Left hindlimb (tissue), 1 donor: ENCODE measurements at regions not wholly inside any gene's neighbourhood (a gene's known extent, or its start where the extent isn't known, plus 50 kb on each side); places are given as distances from the start of the nearest gene placed in this dataset.
"Not testable (repeated sequence)": the region's sequence is repeated elsewhere in the genome, so short reads cannot be mapped to it uniquely, and the experiment has no call there.

Source experiments
- DNase-seq: peaks from one replicate; pipeline ENCODE4 v3.0.0-alpha.2; 2018

DNA sequence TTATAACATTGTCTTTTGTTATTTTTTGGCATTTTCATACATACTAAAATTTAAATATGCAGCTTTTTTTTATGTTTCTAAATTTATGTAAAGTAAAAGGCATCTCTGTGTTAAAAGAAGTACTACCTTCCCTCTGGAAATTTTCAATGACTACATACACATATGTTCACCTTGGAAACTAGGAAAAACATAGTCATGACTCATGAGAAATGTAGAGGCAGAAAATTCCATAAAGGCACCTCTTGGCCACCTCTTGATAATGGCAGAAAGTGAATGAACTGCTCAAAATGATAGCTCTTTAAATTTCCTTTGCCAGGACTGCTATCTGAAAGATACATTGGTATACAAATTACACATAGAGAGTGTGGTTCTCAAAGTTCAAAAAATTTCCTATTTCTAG, 889.1 kb upstream of the ZEB2 start:
- no peak for DNase-seq

DNA sequence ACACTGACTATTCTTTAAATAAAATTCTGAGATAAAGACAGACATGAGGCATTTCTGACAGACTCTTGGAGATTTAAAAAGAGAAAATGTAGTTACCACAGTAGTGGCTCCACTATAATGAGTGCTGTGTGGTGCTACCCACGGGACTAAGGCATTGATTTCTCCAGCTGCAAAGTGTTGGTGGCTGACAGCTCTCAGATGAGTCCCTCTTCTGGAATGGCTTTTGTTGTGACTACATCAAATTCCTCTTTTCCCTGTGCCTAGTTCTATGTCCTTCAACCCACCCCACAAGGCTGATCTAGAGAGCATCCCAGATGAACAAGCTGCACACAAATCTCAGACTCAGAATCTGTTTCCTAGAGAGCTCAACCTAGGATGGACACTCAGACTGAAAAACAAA, 884.8 kb upstream of the ZEB2 start:
- DNase-seq, result no peak

DNA sequence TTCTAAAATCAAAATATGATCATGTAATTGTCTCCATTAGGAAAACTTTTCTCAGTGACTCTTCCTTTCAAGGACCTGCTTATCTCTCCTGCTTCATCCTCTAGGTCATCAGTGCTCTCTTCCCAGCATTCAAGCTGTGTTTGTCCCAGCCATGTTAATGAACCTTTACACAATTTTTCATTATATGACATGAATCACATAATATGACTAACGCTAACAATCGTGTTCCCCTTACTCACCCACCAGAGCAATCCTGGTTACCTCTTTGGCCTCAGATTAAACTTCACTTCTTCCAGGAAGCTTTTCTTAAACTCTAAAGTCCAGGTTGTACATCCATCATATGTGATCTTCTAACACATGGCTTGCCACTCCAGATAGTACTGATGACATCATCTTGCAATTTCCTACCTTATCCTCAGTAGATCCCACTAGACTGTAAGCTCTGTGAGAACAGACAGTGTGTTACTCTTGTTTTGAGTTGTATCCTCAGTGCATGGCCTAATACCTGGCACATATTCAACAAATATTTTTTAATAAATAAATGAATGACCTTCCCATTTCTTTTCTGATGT, 882.9 kb upstream of the ZEB2 start:
- no peak for DNase-seq

DNA sequence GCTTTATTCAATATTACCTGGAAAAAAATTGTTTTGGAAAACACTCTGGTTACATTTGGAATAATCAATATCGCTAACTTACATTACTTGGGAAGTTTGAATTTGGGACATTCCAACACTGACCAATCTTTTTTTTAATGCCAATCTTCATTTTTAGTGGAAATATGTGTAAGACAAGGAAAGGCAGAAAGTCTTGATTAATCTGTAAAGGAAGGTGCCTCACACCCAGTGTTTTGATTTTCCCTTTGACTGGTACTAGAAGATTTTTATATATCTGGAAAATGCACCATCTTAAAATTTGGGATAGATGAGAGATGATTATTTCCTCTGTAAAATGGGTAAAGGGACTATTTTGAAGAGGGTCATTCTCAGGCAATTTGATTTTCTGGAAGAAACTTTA, 879.2 kb upstream of the ZEB2 start:
- DNase-seq, result no peak

DNA sequence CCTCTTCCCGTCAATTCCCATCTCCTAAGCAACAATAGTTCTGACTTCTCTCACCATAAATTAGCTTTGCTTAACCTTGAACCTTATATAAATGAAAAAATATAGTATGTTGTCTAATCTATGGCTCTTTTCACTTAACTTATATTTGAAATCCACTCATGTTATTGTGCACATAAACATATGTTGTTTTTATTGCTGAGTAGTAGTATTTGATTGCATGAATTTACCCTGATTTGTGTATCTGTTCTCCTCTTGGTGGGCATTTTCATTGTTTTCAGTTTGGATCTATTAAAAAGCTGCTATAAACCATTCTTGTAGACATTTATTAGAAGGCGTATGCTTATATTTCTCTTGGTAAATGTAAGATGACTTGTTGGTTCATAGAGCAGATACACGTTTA, 874.3 kb upstream of the ZEB2 start:
- no peak for DNase-seq

DNA sequence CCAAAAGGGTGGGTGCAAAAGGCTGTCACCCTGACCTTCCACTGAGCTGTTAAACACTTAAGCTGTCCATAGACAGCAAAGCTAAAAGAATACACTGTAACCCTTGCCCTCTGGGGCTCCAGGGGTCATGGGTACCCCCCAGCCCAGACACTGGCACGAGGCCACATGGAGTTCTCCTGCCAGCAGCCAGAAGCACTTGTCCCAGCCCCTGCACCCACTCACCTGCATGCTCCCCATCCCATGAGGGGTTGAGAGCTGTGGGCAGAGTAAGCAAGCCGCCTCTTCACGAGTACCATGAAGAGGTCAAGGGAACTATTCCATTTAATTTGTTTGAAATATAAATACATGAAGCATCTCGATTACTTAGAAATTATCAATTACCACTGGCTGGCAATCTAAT, 867.1 kb upstream of the ZEB2 start:
- no peak for DNase-seq

DNA sequence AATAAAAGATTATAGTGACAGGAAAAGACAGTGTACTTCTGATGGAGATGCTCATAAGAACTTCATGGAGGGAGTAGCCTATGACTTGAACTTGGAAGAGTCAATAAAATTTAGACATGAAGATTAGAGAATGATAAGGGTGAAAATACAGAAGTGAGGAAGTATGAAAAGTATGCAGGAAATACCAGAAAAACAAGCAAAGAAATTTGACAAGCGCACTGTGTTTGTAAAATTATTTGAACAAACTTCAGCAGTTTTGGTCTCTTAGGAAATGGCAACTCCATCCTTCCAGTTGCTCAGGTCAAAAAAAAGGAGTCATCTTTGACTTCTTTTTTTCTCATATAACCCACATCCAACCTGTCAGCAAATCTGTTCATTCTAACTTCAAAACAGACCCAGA, 864.0 kb upstream of the ZEB2 start:
- DNase-seq, result no peak

DNA sequence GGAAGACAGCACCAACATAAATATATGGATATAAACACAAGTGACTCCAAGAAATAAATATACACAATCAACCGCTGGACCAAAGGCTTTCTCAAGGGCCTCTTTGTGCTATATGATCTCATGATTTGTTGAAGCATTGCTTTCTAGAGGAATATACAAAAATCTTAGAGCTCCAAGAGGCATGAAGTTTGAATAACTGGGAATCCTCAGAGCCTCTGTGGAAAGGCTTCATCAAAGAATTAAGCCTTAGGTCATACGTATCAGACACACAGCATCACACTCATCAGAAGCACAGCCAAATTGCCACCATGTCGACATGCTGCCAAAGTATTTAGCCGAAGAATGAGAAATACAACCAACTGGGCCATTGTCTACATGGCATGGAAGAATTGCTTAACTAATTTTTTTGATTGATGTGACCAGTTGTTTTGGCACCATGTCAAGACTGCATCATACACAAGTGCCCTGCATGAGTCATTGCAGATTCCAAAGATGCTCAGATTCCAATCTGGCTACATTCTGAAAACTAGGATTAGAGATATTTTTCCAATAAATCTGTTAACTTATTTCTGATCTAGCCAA, 860.6 kb upstream of the ZEB2 start:
- peak; percentile 60 for DNase-seq

DNA sequence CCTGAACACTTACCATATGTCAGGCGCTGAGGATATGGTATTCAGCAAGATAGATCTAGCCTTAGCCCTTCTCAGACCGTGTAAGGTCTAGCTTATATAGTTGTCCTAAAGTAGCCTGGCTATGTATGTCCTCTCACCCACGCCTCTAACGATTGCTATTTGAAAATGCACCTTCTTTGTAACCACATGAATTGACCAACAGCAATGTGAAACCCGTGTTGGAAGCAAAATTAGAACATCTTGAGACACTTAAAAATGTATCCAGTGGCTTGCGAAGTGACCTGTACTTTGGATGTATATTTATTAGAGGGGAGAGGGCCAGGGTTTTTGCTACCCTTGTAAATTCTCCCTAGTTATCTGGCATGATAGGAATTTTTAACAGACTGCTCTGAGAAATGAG, 860.0 kb upstream of the ZEB2 start:
- no peak for DNase-seq

DNA sequence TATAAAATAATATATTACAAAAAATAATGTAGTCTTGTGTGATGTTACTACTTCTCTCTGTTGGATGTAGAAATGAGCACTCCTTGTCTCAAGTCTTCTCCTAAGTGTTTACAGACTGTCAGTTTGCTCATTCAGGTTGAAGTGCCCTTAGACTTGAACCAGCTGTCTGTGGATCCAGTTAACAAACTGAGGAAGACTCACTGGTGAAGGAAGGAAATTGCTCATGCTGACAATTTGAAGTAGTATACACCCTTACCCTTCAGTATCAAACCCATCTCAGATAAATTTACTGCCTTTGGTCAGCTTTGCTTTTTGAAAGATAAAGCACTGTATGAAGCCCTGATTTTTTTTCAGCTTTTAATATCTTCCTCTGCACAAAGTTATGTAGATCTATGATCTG, 854.2 kb upstream of the ZEB2 start:
- no peak for DNase-seq

DNA sequence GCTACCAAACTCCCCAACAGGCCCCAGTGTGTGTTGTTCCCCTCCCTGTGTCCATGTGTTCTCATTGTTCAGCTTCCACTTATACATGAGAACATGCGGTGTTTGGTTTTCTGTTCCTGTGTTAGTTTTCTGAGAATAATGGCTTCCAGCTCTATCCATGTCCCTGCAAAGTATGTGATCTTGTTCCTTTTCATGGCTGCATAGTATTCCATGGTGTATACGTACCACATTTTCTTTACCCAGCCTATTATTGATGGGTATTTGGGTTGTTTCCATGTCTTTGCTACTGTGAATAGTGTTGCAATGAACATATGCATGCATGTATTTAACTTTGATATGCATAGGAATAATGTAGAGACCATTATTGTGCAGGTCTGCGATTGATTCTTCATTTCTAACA, 847.4 kb upstream of the ZEB2 start:
- not testable (repeated sequence) for DNase-seq

DNA sequence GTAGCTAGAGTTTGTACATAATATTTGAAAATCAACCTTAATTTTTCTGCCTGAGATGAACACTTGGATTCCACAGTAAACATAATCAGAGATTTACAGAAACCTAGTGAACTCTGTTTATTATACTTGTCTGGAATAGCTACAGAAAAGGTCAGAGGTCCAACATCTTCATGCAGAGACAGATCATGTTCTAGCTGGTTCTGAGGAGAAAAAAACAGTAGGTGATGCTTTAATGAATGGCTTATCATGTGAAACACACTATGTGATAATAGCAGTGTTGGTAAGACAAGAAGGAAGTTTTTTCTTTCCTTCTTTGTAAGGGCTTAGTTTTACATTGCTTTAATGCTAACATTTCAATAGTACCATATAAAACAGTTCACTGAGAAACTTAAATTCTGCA, 846.4 kb upstream of the ZEB2 start:
- DNase-seq, result no peak

DNA sequence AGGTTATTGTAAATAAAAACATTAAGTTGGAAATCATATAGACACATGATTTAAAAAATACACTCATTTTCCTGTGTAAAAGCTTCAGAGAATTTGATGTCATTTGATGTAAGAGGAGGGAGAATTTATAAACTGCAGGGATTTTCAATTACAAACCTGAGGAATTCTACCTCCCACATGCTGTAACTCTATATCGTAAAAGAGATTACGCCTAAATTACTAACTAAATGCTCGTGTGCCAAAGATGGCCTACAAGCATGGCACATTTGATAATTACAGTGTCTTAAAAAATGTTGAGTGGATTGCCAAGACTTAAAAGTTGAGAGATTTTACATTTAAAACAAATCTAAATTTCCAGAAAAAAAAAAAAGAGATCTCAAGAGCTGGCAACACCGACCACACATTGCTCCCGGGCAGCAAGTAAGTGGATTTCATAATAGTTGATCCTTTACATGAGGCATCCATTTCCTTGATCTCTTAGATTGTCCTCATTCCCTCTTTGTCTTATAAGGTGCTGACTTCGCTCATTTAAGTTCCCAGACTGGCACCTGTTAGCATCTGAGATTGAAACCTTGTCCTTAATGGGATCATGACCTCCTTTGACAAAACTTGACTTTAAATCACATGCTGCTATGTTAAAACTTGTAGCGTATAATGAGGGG, 840.3 kb upstream of the ZEB2 start:
- no peak for DNase-seq

DNA sequence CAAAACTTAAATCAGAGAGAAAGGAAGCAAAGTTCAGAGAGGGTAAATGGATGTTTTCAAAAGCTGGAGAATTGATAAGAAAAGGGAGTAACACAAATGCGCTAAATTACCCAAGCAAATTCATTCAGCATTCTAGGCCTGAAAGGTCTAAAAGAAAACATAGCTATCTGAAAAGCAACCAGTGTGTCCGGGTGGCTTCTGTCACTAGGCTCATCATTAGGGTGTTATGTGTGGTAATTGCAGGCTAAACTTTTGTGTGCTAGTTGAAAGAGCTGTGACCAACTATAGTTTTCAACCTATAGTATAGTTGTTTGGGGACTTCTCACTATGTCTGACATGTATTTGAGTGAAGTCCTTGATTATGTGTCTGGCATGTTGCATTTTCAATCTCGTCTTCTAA, 839.6 kb upstream of the ZEB2 start:
- no peak for DNase-seq

DNA sequence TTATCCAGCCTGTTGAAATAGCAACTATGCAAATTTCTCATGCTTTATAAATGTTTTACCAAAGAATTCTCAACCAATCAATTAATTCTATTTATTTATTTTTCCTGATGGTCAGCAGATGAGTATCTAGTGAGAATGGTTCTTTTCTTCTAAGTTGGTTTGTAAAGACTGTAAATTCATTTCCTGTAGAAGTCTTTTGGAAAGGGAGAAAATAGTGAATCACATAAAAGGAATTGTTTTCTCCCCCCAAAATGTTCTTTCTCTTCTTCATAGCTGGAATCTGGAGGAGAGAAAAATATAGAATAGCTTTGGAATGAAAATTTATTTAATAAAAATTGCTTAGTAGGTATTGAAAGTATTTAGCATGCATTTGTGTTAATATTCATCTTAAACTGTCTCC, 836.1 kb upstream of the ZEB2 start:
- no peak for DNase-seq

DNA sequence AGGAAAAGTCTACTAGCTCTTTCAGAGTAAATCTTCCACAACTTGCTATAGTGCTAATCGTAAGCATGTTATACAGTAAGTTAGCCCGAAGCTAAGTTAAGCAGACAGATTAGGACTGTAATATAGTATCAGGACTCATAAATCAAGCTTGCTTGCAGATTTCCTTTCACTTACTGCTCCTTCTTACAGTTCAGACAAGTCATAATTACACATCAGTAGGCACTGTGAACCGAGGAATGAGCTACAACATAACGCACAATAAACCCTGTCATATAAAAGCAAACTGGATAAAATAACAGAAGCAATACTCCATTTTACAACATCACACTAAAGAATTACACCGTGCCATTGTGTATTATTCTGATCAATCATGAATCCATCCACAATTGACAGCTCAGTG, 832.6 kb upstream of the ZEB2 start:
- no peak for DNase-seq

DNA sequence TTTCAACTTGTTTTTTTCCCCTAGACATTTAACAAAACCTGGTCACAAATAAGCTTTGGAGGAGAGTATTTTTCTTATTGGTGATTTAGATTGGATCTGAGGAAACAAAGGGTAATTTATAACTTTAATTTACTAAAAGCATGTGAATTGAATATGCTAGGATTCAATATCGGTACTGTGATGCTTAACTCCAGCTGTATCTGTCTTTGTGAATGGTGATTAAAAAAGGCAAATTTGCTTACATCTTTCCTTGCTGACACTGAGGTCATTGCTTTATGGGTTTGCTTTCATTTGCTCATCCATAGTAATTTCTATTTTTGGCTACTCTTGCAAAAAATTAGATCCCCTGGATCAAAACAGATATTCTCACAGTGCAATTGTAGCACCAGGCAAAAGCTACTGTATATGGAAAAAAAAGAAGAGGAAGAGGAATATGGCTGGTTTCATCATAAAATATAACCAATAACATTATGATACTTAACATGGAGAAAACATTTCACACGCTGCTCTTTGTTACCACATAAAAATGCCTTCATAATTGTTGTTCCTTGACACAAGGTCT, 832.0 kb upstream of the ZEB2 start:
- no peak for DNase-seq

DNA sequence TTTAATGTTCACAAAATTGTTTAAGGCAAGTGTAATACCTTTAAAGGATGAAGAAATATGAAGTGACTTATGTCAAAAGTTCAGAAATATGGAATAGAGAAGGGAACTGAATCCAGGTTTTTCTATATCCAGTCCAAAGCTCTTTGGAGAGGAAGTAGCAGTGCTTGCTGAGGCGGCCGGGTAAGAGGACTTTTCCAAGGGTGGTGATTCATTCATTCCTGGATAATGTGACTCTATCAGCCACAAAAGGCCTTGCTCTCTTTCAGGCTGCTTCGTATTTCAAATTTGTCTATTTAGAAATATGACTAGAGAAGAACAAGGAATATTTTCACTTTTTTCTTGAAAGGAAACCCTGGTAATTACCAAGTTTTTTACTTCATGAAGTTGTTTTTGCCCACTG, 830.1 kb upstream of the ZEB2 start:
- no peak for DNase-seq

DNA sequence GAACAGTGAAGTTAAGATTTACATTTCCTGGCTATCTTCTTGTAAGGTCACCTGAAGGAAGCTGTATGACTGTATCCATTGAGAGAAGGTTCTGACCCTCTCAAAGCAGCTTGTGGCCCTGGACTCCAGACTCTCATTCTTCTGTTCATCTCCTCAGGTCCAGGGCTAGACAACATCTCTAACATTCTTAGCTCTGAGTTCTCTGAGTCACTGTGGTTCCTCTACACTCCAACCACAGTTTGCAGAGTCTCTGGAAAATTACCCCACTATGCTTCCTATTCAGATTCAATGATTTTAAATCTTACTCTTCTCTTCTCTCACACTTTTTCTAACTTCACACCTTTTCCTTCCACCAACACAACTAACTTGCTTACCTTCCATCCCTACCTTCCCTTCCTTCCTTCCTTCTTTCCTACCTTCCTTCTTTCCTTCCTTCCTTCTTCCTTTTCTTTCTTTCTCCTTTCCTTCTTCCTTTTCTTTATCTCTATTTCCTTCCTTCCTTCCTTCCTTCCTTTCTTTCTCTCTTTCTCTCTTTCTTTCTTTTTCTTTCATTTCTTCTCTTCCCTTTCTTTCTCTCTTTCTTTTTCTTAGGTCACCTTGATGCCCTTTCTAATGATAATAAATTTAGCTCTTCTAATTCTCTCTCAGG, 824.3 kb upstream of the ZEB2 start:
- no peak for DNase-seq

DNA sequence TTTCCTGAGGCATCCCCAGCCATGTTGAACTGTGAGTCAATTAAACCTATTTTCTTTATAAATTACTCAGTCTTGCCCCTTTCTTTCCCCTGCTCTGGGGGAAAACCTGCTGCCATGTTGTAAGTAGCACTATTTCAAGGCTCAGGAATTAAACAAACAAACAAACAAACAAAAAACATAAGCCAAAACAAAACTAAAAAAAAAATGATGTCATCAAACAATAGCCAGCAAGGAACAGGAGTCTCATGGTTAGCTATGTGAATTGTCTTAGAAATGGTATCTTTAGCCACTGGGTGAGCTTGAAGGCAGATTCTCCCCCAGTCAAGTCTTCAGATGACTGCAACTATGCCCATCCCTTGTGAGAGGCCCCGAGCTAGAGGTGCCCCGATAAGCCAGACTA, 823.4 kb upstream of the ZEB2 start:
- no peak for DNase-seq

DNA sequence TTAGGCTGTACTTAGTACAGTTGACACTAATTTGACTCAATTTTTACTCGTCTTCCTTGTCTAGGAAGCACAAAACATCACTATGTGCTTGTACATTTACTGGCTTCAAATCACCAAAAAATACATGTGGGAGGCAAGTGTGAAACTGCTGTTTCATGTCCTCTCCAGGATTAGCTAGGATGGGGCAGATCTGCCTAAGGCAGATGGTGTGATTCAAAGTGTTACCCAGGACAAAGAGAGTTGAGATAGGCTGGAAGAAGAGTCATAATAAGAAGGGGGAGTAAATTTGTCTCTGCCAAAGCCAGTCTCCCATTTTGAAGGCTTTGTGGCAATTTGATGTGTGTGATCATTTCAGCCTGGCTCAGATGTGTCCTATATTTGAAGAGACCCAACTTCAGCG, 821.6 kb upstream of the ZEB2 start:
- no peak for DNase-seq

DNA sequence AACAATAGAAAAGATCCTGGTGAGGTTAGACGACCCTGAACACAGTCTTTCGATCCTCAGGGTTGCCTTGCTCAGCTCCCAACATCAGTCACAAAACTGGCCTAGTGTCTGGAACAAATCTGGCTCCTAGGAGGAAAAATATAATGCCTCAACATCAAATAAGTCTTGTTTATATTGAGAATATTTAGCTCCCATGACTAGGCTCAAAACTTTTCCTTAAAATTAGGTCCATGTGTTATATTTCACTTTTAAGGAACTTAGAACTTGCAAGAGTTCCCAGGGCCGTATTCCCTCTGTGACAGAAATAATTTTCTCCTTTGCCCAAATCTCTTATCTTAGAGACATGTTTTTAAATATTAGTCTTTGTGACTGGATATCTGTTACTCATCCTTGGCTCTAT, 819.7 kb upstream of the ZEB2 start:
- DNase-seq, result no peak

DNA sequence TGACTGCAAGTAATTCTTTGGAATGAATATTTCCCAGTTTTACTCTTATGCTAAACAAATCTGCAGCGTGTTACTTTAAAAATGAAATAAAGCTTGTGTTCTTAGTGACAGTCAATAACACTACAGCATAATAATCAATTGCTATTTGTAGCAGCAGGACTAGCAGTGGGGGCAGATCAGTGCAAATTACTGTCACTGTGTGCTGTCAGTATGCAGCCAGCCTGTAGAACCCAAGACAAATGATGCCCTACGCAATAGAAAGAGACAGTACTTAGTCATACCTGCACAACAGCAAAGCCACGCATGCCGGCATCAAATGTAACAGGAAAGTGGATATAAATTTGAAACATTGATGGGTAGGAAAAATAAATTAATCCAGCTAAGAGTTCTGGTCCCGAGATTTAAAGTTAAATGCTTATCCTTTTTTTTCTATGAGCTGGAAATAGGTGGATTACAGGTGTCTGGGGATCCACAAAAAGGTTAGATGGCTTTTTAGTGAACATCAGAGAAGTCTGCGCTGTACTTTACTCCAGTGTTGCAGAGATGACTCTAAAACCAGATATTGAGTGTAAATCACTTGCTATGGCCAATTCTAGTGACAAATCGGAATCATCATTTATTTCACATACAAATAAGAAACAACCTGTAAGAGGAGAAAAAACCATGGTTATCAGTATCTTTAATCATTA, 812.4 kb upstream of the ZEB2 start:
- no peak for DNase-seq

DNA sequence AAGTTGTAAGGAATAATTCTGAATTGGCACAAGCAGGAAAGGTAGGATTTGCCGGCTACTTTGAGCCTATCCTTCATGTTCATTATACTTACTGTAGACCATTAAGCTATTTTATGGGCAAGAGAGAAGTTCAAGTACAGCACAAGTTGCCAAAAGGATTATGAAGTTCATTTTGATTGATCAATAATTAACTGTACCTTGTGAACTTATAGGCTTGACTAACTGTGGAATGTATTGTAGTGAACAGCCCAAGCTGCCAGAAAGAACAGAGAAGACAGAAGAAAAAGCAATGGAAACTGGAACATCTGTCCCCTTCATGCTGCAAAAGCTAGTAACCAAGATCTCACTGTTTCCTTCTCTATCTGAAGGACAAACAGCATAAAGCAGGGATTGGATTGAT, 810.1 kb upstream of the ZEB2 start:
- DNase-seq, result no peak
